LNCaP clone FGC (cell line): ENCODE measurements at regions not wholly inside any gene's neighbourhood (a gene's known extent, or its start where the extent isn't known, plus 50 kb on each side); places are given as distances from the start of the nearest gene placed in this dataset.
"Not testable (repeated sequence)": the region's sequence is repeated elsewhere in the genome, so short reads cannot be mapped to it uniquely, and the experiment has no call there.

Experiments used
- DNase-seq: peaks from one replicate; pipeline ENCODE4 v3.0.0-alpha.2; 2011; ENCODE audit warnings: low read depth
- H3K4me3 ChIP-seq: 2 replicates; pipeline ENCODE4 v1.5.1; 2011; ENCODE audit warnings: mild to moderate bottlenecking, low read depth, low read length, control low read depth

- H3K4me3 ChIP-seq, DNase-seq: not testable (repeated sequence)
Measured at GRCh38 chr20:29604163-29604562, 1653.3 kb upstream of the DEFB115 start.

- DNase-seq, H3K4me3 ChIP-seq: not testable (repeated sequence)
Measured at GRCh38 chr20:29606171-29606570, 1651.3 kb upstream of the DEFB115 start.

- not testable (repeated sequence) for DNase-seq, H3K4me3 ChIP-seq
Measured at GRCh38 chr20:29629395-29629794, 1628.1 kb upstream of the DEFB115 start.
